ENCODE measurements at regions not wholly inside any gene's neighbourhood (a gene's known extent, or its start where the extent isn't known, plus 50 kb on each side); places are given as distances from the start of the nearest gene placed in this dataset.
"Not testable (repeated sequence)": the region's sequence is repeated elsewhere in the genome, so short reads cannot be mapped to it uniquely, and the experiment has no call there.

DNA sequence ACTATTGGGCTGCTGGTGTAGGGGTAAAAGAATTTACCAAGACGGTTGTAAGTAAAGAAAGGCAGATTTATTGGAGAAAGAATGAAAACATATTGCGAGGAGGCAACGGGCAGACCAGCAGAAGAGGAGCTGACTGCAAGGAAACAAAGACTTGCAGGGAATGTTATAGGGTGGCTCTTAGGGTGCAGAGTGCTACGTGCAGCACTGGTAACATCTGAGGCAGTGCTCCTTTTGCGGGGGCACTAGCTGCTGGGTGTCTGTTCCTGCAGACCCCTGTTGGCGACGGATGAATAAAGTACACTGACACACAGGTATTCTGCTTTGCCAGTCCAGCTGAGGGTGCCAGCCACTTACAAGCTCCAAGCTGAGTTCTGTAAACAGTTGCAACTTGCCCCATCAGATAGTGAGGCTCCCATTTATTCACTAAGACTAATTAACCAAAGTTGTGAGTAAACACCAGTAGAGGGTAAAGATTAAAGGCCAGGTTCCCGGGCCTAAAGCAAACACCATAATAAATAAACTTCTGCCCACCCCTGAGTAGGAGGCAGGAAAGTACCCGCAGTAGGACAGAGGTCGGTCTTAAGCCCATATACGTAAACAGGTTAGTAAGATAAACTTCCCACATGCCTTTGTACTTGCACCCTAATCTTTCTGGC, 140.2 kb upstream of the KCNK1 start:
- no peak for DNase-seq (ENCODE audit: low read depth in 4 of 4, low spot score in 1 of 4)

- no peak for DNase-seq (ENCODE audit: low read depth in 4 of 4, low spot score in 1 of 4)
Measured at GRCh38 chr1:233477359-233477758, 136.5 kb upstream of the KCNK1 start.

- no peak for DNase-seq (ENCODE audit: low read depth in 4 of 4, low spot score in 1 of 4)
Measured at GRCh38 chr1:233478611-233479010, 135.3 kb upstream of the KCNK1 start.

DNA sequence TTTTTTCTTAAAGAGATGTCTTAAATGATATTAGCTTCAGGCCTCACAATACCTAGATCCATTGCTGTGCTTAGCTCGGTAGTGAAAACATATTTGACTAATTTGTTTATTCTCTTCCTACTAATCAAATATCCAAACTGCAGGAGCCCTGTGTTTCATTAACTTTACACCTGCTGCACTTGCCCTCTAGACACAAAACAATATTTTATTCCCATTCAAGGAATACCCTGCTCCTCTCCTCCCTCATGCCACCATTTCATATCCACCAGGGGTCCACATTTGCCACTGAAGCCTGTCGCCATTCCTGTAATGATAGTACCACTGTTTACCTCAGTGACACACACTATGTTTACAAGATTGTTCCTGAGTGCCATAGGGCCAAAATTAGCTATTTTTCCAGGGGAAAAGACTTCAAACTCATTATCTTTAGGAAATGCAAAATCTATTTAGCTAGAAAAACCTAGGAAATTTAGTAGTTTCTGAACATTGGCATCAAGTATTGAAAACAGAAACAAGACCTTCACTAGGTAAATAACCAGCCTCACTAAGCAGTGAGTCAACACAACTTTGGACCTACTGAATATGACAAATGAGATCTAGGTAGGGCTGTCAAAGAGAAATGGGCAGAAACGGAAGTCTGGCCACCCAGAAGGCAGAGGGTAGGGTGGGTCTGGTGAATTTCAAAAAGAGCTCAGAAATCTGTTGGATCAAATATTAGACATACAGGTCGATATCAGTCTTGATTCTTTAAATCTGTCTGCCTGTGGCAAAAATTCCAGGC, 134.6 kb upstream of the KCNK1 start:
- DNase-seq (ENCODE audit: low read depth in 4 of 4, low spot score in 1 of 4), result no peak

DNA sequence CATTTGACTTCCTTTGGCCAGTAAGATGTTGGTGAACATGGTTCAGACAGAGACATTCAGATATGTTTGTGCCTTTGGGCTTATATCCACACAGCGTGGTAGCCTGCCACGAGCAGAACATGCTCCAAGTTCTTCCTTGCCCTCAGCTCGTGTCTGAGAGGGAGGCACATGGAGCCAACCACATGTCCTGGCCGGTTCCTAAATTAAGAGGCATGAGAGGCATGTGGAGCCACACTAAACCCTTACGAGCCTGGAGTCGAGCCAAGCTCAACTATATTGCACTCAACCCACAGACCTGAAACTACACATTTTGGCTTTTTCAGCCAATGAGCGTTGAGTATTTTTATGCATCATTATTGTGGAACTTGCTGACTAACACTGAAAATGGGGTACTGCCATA, 133.7 kb upstream of the KCNK1 start:
- DNase-seq (ENCODE audit: low read depth in 4 of 4, low spot score in 1 of 4), result no peak

DNA sequence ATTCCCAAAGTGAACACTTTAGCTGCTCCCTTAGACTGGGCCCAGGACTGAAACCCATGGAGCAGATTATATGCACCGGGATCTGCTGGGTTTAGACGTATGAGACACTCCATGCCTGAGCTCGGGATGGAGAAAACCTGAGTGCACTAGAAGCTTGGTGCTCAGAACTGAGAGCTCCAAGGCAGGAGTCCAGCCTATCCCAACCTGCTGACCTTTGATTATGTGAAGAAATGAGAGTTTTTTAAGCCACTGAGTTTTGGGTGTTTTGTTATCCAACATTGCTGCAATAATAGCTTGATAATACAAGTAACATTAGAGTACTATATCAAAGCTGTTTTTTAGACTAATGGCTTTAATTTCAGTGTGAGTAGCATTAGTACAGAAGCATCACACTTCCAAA, 131.5 kb upstream of the KCNK1 start:
- DNase-seq (ENCODE audit: low read depth in 4 of 4, low spot score in 1 of 4), result no peak

DNA sequence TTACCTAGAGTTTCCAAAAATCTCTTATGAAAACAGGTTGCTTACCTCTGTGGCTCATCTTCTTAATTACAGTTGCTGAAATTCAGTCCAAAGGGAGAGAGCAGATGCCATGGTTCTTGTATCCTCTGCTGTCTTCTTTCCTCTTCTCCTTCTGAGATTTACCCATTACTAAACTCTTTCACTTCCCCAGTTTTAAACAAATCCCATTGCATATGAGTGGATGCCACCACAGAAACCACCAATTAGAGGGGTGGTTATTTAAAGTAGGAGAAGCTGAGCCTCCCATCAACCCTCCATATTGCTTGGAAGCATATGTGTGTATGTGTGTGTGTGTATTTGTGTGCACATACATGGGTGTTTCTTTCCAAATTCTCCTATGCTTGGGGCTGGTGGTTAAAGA, 128.5 kb upstream of the KCNK1 start:
- DNase-seq (ENCODE audit: low read depth in 4 of 4, low spot score in 1 of 4), result no peak

DNA sequence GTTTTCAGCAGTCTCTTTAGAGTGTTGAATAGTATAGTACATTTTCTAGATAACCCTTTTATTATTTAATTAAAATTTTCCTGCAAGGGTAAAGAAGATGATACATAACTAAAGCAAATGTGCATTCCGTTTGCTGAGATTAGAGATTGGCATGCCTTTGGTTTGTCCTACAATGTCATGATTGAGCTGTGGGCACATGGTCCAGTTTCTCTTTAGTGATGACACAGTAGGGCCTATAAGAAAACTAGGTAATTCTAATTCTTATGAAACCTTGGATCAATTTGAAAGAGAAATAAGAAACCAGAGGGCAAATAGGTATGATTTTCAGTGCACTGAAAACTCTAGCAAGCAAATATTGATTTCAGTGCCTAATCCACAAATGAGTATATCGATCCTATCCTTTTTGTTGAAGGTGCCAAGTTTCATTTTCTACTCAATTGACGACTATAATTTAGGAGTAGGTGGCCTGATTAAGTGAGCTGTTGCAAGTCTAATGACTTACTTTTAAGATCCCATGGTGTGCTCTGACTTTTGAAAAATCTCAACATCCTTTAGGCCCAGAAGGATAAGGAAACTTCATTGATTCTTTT, 128.0 kb upstream of the KCNK1 start:
- no peak for DNase-seq (ENCODE audit: low read depth in 4 of 4, low spot score in 1 of 4)

DNA sequence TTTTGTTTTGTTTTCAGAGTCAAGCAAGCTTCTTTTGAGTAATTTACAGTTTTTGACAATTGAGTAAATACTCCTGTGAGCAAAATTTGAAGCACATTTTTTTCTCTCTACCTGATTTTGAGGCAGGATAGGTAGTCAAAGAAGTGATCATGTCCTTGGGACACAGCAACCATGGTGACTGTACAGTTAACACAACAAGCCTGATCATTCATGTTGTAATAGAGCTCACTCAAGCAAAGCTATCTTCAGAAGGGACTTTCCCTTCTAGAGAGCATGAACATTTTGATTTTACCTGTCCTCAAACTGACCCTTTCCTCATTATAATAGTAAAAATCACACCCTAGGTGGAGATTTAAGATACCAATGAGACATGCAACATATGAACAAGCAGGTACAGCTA, 126.5 kb upstream of the KCNK1 start:
- no peak for DNase-seq (ENCODE audit: low read depth in 4 of 4, low spot score in 1 of 4)

DNA sequence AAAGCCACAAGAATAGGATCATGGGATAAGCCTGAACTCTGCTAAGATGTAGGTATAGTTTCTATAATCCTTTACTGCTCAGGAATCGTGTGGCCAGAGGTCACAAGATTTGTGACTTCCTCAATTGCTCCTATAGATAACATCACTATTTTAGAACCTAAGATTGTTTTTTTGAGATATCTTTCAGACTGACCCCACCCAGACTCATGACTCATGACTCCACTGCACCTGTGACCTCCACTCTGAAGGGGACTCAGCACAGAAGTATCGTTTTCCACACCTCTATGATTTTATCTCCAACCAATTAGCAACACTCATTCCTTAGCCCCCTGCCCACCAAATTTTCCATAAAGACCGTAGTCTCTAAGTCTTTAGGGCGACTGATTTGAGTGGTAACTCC, 124.5 kb upstream of the KCNK1 start:
- no peak for DNase-seq (ENCODE audit: low read depth in 4 of 4, low spot score in 1 of 4)

DNA sequence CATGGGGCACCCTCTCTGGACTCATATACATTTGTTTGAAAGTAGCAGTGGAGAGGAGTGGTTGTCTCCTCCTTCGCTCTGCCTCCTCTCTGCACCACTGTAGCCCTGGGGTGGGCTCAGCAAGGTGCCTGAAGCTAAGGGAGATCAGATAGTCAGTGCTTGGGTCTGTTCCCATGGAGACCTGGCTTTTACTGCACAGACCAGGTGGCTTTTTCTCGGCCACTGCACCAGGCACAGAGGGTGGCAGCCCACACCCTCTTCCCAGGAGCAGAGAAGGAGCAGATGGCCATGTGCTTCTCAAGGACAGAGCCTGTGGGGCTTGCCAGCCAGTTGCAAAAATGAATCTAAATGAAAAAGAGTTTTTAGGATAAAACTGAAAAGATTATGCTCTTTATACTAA, 123.4 kb upstream of the KCNK1 start:
- DNase-seq (ENCODE audit: low read depth in 4 of 4, low spot score in 1 of 4), result no peak

DNA sequence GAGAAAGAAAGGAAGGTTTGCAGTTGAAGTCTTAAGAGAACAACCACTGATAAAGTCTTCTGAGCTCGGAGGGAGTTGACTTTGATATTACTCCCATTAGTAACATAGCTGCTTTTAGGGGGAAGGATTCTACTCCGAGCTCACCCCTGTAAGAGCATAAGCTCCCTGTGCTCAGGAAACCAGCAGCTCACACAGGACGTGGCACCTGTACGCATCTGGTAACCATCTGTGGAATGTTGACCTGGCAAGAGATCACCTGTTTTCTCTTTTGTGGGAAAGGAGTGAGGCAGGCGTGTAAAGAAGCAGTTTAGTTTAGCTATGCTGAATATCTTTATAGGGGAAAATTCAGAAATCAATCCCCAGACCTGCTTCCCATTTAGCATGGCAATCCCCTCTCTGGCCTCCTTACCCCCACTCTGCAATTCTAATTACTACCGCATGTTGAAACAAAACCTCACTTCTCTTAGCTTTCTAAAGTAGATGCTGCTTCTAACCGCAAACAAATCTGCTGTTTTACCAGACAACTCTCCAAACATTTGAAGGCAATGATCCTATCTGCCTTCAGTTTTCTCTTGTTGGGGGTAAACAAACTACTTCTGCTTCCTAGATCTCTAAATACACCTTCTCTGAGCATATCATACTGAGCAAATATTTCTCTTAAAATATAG, 121.8 kb upstream of the KCNK1 start:
- no peak for DNase-seq (ENCODE audit: low read depth in 4 of 4, low spot score in 1 of 4)

DNA sequence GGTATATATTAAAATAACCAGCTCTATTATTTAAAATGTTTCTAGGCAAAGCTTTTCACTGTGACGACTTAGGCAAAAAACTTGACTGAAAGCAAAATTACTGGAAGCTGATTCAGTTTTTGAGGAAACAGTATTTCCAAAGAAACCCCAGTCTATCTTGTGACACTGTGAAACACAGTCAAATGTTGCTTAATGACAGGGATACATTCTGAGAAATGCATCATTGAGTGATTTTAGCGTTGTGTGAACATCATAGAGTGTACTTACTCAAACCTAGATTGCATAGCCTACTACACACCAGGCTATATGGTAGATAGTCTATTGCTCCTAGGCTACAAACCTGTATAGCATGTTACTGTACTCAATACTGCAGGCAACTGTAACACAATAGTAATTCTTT, 116.9 kb upstream of the KCNK1 start:
- no peak for DNase-seq (ENCODE audit: low read depth in 4 of 4, low spot score in 1 of 4)

- DNase-seq (ENCODE audit: low read depth in 4 of 4, low spot score in 1 of 4), result no peak
Measured at GRCh38 chr1:233497679-233498078, 116.2 kb upstream of the KCNK1 start.

GRCh38 chr1:233500106-233500505, 113.8 kb upstream of the KCNK1 start:
- DNase-seq (ENCODE audit: low read depth in 4 of 4, low spot score in 1 of 4), result no peak

DNA sequence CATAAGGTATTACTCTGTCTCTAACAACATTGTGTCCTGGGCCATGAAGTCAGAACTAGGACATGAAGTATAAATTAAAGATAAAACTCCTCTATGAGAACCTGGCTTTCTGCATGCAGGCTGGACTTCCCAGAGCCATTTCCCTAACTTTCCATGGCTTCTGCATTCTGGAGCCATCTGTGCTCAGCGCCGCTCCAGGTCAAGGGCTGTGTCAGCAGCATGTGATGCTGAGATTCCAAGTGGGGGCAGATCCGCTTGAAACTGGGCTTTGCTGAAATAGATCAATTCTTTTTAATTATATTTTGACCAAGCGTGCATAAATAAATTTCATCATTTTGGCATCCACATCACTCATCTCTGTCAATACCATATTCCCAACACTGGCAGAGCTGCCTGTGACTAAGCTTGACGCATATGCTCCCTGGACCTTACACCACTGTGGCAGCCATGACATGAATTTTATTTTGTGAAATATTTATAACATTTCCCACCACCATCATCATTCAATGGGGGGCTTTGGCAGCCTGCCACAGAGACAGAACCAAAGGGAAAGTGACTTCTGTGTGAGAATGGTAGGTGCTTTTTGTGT, 110.4 kb upstream of the KCNK1 start:
- no peak for DNase-seq (ENCODE audit: low read depth in 4 of 4, low spot score in 1 of 4)

DNA sequence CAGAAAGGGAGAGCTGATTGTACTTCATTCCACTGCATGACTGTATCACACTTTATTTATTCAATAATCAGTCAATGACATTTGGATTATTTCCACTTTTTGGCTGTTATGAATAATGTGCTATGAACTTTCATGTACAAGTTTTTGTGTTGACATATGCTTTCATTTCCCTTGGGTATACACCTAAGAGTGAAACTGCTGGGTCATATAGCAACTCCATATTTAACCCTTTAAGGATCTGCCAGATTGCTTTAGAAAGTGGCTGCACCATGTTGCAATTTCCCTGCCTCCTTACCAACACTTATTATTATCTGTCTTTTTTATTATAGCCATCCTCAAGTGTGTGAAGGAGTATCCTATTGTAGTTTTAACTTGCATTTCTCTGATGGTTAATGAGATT, 108.8 kb upstream of the KCNK1 start:
- DNase-seq (ENCODE audit: low read depth in 4 of 4, low spot score in 1 of 4), result no peak

DNA sequence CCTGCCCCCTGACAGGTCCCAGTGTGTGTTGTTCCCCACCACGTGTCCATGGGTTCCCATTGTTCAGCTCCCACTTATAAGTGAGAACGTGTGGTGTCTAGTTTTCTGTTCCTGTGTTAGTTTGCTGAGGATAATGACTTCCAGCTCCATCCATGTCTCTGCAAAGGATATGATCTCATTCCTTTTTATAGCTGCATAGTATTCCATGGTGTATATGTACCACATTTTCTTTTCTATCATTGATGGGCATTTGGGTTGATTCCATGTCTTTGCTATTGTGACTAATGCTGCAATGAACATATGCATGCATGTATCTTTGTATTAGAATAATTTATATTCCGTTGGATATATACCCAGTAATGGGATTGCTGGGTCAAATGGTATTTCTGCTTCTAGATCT, 108.0 kb upstream of the KCNK1 start:
- DNase-seq (ENCODE audit: low read depth in 4 of 4, low spot score in 1 of 4), result not testable (repeated sequence)

DNA sequence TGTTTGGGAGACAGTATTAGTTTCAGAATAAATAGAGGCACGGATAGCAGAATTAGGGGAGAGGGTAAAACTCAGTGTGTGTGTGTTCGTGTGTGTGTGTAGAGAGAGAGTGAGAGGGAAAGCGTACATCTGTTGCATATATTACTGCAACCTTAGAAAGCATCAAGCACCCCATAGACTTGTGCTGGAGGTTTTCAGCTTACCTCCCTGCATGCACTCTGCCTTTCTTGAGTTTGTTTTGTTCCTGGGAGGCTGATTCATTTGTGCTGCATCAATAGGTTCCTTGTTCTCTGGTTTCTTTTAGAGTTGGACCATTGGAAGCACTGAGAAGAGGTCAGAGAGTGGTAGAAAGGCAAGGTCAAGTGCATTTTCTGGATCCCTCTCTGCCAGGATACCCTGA, 104.4 kb upstream of the KCNK1 start:
- no peak for DNase-seq (ENCODE audit: low read depth in 4 of 4, low spot score in 1 of 4)

- DNase-seq (ENCODE audit: low read depth in 4 of 4, low spot score in 1 of 4), result no peak
Measured at GRCh38 chr1:233512538-233512937, 101.4 kb upstream of the KCNK1 start.

DNA sequence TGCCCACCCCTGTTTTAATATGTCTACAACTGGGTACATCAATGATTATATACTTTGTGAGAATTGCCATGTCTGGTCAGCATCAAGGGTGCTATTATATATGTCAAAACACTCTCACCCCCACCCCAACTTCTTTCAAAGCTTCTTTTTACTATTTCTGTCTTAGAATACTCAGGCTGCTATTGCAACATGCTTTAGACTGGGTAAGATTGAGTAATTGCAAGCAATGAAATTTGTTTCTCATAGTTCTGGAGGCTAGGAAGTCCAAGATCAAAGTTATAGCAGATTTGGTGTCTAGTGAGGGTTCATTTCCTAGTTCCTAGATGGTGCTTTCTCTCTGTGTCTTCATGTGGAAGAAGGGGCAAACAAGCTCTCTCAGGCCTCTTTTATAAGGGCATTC, 100.5 kb upstream of the KCNK1 start:
- no peak for DNase-seq (ENCODE audit: low read depth in 4 of 4, low spot score in 1 of 4)

- DNase-seq (ENCODE audit: low read depth in 4 of 4, low spot score in 1 of 4), result no peak
Measured at GRCh38 chr1:233514946-233515391, 98.9 kb upstream of the KCNK1 start.
